GM23248 (cell line): ENCODE measurements at regions not wholly inside any gene's neighbourhood (a gene's known extent, or its start where the extent isn't known, plus 50 kb on each side); places are given as distances from the start of the nearest gene placed in this dataset.

ENCODE experiments used
- DNase-seq: peaks from one replicate; pipeline ENCODE4 v3.0.0-alpha.2; 2015
- H2AFZ ChIP-seq: fragments of 200-600 bp; sonication (generic); 2 replicates; pipeline ENCODE4 v1.6.1; 2016; ENCODE audit warnings: antibody characterized with exemption
- H3F3A ChIP-seq: fragments of 200-600 bp; sonication (generic); 2 replicates; pipeline ENCODE4 v1.6.1; 2016; ENCODE audit warnings: mild to moderate bottlenecking, antibody characterized with exemption, mixed run types; ENCODE audit not compliant: insufficient read depth
- H3K27ac ChIP-seq: fragments of 200-600 bp; sonication (generic); 2 replicates; pipeline ENCODE4 v1.5.1; 2016; ENCODE audit warnings: mild to moderate bottlenecking
- H3K27me3 ChIP-seq: fragments of 200-600 bp; sonication (generic); replicated peaks from 2 replicates; pipeline ENCODE4 v1.6.1; 2016; ENCODE audit warnings: mild to moderate bottlenecking; ENCODE audit not compliant: insufficient read depth
- H3K36me3 ChIP-seq: fragments of 200-600 bp; sonication (generic); 2 replicates; pipeline ENCODE4 v1.6.1; 2016; ENCODE audit warnings: low read depth, mild to moderate bottlenecking
- H3K4me1 ChIP-seq: fragments of 200-600 bp; sonication (generic); 2 replicates; pipeline ENCODE4 v1.6.1; 2016; ENCODE audit warnings: mild to moderate bottlenecking; ENCODE audit not compliant: insufficient read depth
- H3K4me2 ChIP-seq: fragments of 200-600 bp; sonication (generic); one replicate; pipeline ENCODE4 v1.6.1; 2016; ENCODE audit warnings: mild to moderate bottlenecking; ENCODE audit not compliant: unreplicated experiment
- H3K4me3 ChIP-seq: fragments of 200-600 bp; sonication (generic); 2 replicates; pipeline ENCODE4 v1.5.1; 2016; ENCODE audit warnings: mild to moderate bottlenecking
- H3K79me2 ChIP-seq: fragments of 200-600 bp; sonication (generic); 2 replicates; pipeline ENCODE4 v1.6.1; 2016; ENCODE audit warnings: mild to moderate bottlenecking; ENCODE audit not compliant: insufficient read depth
- H3K9ac ChIP-seq: fragments of 200-600 bp; sonication (generic); 2 replicates; pipeline ENCODE4 v1.6.1; 2016; ENCODE audit warnings: mild to moderate bottlenecking
- H3K9me2 ChIP-seq: fragments of 200-600 bp; sonication (generic); 2 replicates; pipeline ENCODE4 v1.6.1; 2016; ENCODE audit warnings: mixed run types, mild to moderate bottlenecking, moderate library complexity; ENCODE audit not compliant: insufficient read depth
- H3K9me3 ChIP-seq: fragments of 200-600 bp; sonication (generic); one replicate; pipeline ENCODE4 v1.6.1; 2017; ENCODE audit warnings: low read depth
- H4K20me1 ChIP-seq: fragments of 200-600 bp; sonication (generic); 2 replicates; pipeline ENCODE4 v1.6.0; 2016; ENCODE audit not compliant: insufficient read depth
- EZH2 ChIP-seq: fragments of 200-600 bp; sonication (generic); IDR thresholded peaks from 2 replicates; pipeline ENCODE4 v1.6.1; 2018; ENCODE audit warnings: antibody characterized with exemption, mild to moderate bottlenecking; ENCODE audit not compliant: insufficient read depth, poor library complexity, severe bottlenecking
- EZH2phosphoT487 ChIP-seq: fragments of 200-600 bp; sonication (generic); IDR thresholded peaks from 2 replicates; pipeline ENCODE4 v1.6.1; 2018; ENCODE audit warnings: antibody characterized with exemption, moderate library complexity, mild to moderate bottlenecking, low read depth; ENCODE audit not compliant: insufficient read depth
- WGBS, 2 experiments: methylation state at CpG; one replicate each; pipeline ENCODE4 v1.1.6; 2015 to 2017; ENCODE audit warnings: low lambda C conversion rate in 2 of 2, low coverage in 1 of 2; ENCODE audit errors: missing lambda C conversion rate in 2 of 2; 5-methylcytosine and 5-hydroxymethylcytosine counted together
- in situ Hi-C: fragments of 300-500 bp; cut with MboI; formaldehyde crosslinking; loops from 2 replicates; pipeline ENCODE4 v1.15.0; 2020

DNA sequence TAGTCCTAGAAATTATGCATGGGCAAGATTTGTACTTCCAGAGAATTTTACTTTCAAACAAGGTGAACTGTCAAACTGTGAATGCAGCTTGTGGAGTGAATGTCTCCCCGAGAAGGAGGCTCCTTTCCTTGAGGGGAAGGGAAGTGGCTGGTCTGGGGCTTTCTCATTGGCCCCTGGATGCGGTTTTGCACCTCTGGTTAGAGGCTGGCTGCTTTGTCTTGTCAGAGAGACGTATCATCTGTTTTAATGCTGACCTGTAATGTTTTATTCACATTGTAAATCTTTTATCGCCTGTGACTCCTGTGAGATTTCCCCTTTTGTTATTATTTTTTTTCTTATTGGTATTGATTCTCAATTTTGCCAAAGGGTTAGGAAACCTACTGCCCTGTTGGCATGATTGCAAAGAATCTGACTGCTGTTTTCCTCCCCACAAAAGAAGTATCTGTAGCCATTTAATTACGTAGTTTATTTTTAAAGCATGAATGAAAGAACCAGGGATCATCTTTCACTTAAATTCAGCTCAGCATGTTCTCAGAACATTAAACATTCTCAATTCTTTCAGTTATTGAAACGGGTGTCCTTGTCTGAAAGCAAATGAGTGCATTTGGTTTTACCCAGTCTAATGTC lies 238.3 kb upstream of the NFE2L3 start:
- no peaks in the 10 kb centered on the region for H3K9me3 ChIP-seq
- H3K4me1 ChIP-seq = no peaks in the 10 kb centered on the region
- no peak for DNase-seq
- H3K4me2 ChIP-seq = no peak overlapping the region
- no peaks in the 10 kb centered on the region for H3K9me2 ChIP-seq
- H3F3A ChIP-seq = no peaks in the 10 kb centered on the region
- H3K36me3 ChIP-seq = no peaks in the 10 kb centered on the region
- no peaks in the 10 kb centered on the region; the same call in 1 of the 2 replicates for H3K27me3 ChIP-seq
- no peak overlapping the region for H3K4me3 ChIP-seq
- no peak overlapping the region for H3K27ac ChIP-seq
- no peak overlapping the region for H3K9ac ChIP-seq
- 7 to 8% methylated on average over 6 of the region's 6 CpGs for WGBS, 2 experiments
- in situ Hi-C loops = no loop called here
- TF ChIP-seq EZH2 (no peak), EZH2phosphoT487 (no peak)
- no peaks in the 10 kb centered on the region for H3K79me2 ChIP-seq
- H2AFZ ChIP-seq = no peak overlapping the region
- H4K20me1 ChIP-seq = no peaks in the 10 kb centered on the region

DNA sequence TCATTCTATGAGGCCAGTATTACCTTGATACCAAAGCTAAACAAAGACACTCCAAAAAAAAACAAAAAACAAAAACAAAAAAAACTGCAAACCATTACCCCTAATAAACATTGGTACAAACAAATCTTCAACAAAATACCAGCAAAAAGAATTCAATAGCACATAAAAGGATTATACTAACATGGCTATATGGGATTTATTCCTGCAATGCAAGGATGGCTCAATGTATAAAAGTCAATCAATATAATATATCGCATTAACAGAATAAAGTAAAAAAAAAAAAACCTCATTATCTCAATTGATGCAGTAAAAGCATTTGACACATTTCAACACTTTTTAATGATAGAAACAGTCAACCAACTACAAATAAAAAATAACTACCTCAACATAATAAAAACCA lies 233.3 kb upstream of the NFE2L3 start:
- in situ Hi-C loops = no loop called here
- no peak for DNase-seq
- no peak for TF ChIP-seq EZH2phosphoT487
- TF ChIP-seq EZH2 = no peak
- Histone ChIP-seq H3K79me2 (no peaks in the 10 kb centered on the region), H3F3A (no peaks in the 10 kb centered on the region), H4K20me1 (no peaks in the 10 kb centered on the region), H3K4me1 (no peaks in the 10 kb centered on the region), H3K9me2 (peaks cover 3% of the 10 kb centered on the region; the same call in 1 of the 2 replicates), H3K4me2 (no peak overlapping the region), H3K36me3 (no peaks in the 10 kb centered on the region), H3K9me3 (no peaks in the 10 kb centered on the region), H3K9ac (no peak overlapping the region), H2AFZ (no peak overlapping the region), H3K27ac (no peak overlapping the region), H3K4me3 (no peak overlapping the region), H3K27me3 (no peaks in the 10 kb centered on the region)
- 54 to 55% methylated on average over 1 of the region's 1 CpG for WGBS, 2 experiments

GRCh38 chr7:25922296-25922695 lies 229.7 kb upstream of the NFE2L3 start:
- no peak for TF ChIP-seq EZH2phosphoT487
- TF ChIP-seq EZH2 = no peak
- Histone ChIP-seq H2AFZ (no peak overlapping the region), H4K20me1 (no peaks in the 10 kb centered on the region), H3F3A (no peaks in the 10 kb centered on the region), H3K79me2 (no peaks in the 10 kb centered on the region), H3K36me3 (no peaks in the 10 kb centered on the region), H3K9ac (no peak overlapping the region), H3K4me1 (no peaks in the 10 kb centered on the region), H3K9me2 (peaks cover 3% of the 10 kb centered on the region; the same call in 1 of the 2 replicates), H3K9me3 (no peaks in the 10 kb centered on the region), H3K27me3 (no peaks in the 10 kb centered on the region), H3K27ac (no peak overlapping the region), H3K4me3 (no peak overlapping the region), H3K4me2 (no peak overlapping the region)
- DNase-seq = no peak
- in situ Hi-C loops = no loop called here
- WGBS, 2 experiments = 28 to 41% methylated on average over 3 of the region's 3 CpGs

GRCh38 chr7:25923741-25924460 lies 228.1 kb upstream of the NFE2L3 start:
- no peaks in the 10 kb centered on the region for H3K9me3 ChIP-seq
- H2AFZ ChIP-seq = no peak overlapping the region
- no peaks in the 10 kb centered on the region for H3F3A ChIP-seq
- H3K9ac ChIP-seq = no peak overlapping the region
- DNase-seq = no peak
- in situ Hi-C loops = no loop called here
- WGBS, 2 experiments = 0 to 8% methylated on average over 1 of the region's 1 CpG
- TF ChIP-seq EZH2 (no peak), EZH2phosphoT487 (no peak)
- no peak overlapping the region for H3K4me3 ChIP-seq
- no peaks in the 10 kb centered on the region for H4K20me1 ChIP-seq
- no peak overlapping the region for H3K4me2 ChIP-seq
- no peaks in the 10 kb centered on the region for H3K36me3 ChIP-seq
- H3K9me2 ChIP-seq = peaks cover 3% of the 10 kb centered on the region; the same call in 1 of the 2 replicates
- H3K27me3 ChIP-seq = no peaks in the 10 kb centered on the region
- H3K79me2 ChIP-seq = no peaks in the 10 kb centered on the region
- no peak overlapping the region for H3K27ac ChIP-seq
- no peaks in the 10 kb centered on the region for H3K4me1 ChIP-seq
